ENCODE measurements at regions not wholly inside any gene's neighbourhood (a gene's known extent, or its start where the extent isn't known, plus 50 kb on each side); places are given as distances from the start of the nearest gene placed in this dataset.

- no peaks in the 10 kb centered on the region for H3K27me3 ChIP-seq (ENCODE audit: control insufficient read depth in 4 of 4, insufficient read depth in 4 of 4, low read length in 3 of 4)
- no peaks in the 10 kb centered on the region for H3K36me3 ChIP-seq (ENCODE audit: control insufficient read depth in 4 of 4, insufficient read depth in 3 of 4, low read depth in 1 of 4, low read length in 3 of 4)
- DNase-seq (ENCODE audit: low spot score), result peak; percentile 40
- H3K4me3 ChIP-seq (ENCODE audit: low read depth in 1 of 3, low read length in 3 of 3), result no peak overlapping the region
- no peaks in the 10 kb centered on the region for H3K9me3 ChIP-seq (ENCODE audit: control insufficient read depth in 4 of 4, low read length in 3 of 4)
- no peak overlapping the region for H3K27ac ChIP-seq (ENCODE audit: low read depth in 1 of 2, low read length in 2 of 2)
- TF ChIP-seq GABPA (IDR thresholded peaks at IDR 0.05 in 1 of 2, conservative IDR thresholded peaks at IDR 0.05 in 1 of 2), result no peak
- TF ChIP-seq FOXA2 (IDR thresholded peaks at IDR 0.05), result no peak
- TF ChIP-seq ATF3 (IDR thresholded peaks at IDR 0.05), result no peak
- no peak for TF ChIP-seq SP1 (IDR thresholded peaks at IDR 0.05)
- TF ChIP-seq CTCF (IDR thresholded peaks at IDR 0.05; ENCODE audit: low read depth, low read length, missing input control), result peak; percentile 85
- TF ChIP-seq RAD21 (IDR thresholded peaks at IDR 0.05), result peak; percentile 93
- TF ChIP-seq, protein P1, sequence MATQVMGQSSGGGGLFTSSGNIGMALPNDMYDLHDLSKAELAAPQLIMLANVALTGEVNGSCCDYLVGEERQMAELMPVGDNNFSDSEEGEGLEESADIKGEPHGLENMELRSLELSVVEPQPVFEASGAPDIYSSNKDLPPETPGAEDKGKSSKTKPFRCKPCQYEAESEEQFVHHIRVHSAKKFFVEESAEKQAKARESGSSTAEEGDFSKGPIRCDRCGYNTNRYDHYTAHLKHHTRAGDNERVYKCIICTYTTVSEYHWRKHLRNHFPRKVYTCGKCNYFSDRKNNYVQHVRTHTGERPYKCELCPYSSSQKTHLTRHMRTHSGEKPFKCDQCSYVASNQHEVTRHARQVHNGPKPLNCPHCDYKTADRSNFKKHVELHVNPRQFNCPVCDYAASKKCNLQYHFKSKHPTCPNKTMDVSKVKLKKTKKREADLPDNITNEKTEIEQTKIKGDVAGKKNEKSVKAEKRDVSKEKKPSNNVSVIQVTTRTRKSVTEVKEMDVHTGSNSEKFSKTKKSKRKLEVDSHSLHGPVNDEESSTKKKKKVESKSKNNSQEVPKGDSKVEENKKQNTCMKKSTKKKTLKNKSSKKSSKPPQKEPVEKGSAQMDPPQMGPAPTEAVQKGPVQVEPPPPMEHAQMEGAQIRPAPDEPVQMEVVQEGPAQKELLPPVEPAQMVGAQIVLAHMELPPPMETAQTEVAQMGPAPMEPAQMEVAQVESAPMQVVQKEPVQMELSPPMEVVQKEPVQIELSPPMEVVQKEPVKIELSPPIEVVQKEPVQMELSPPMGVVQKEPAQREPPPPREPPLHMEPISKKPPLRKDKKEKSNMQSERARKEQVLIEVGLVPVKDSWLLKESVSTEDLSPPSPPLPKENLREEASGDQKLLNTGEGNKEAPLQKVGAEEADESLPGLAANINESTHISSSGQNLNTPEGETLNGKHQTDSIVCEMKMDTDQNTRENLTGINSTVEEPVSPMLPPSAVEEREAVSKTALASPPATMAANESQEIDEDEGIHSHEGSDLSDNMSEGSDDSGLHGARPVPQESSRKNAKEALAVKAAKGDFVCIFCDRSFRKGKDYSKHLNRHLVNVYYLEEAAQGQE (IDR thresholded peaks at IDR 0.05), result no peak
- TF ChIP-seq EGR1 (IDR thresholded peaks at IDR 0.05; ENCODE audit: low read depth in 2 of 2), result no peak
- 54% methylated on average over 13 of the region's 13 CpGs for WGBS
- no peak overlapping the region for H3K9ac ChIP-seq (ENCODE audit: low read depth in 1 of 2, low read length in 2 of 2)
- no peaks in the 10 kb centered on the region for H3K4me1 ChIP-seq (ENCODE audit: control insufficient read depth in 4 of 4, insufficient read depth in 4 of 4, low read length in 3 of 4)
Observed at GRCh38 chr2:24409700-24410556, 49.6 kb upstream of the ITSN2 start.
